Motor neuron (in vitro differentiated cells): ENCODE measurements at regions not wholly inside any gene's neighbourhood (a gene's known extent, or its start where the extent isn't known, plus 50 kb on each side); places are given as distances from the start of the nearest gene placed in this dataset.

Experiments
- ATAC-seq, 8 experiments: fragments of 200-7000 bp; cut with Tn5 transposase; replicated peaks in 6 of 8; 2 replicates each; pipeline ENCODE4 v1.8.0; 2021; ENCODE audit warnings: mild to moderate bottlenecking in 8 of 8, moderate library complexity in 8 of 8
- H3K27ac ChIP-seq, 2 donors: fragments of 250-450 bp; sonication (Bioruptor Pico); 2 replicates each; pipeline ENCODE4 v1.9.0; 2021; ENCODE audit warnings: antibody characterized with exemption in 2 of 2, mild to moderate bottlenecking in 2 of 2, moderate library complexity in 1 of 2
- H3K4me1 ChIP-seq, 2 donors: fragments of 250-450 bp; sonication (Bioruptor Pico); replicated peaks in 1 of 2; 2 replicates each; pipeline ENCODE4 v1.6.1; 2021; ENCODE audit warnings: antibody characterized with exemption in 2 of 2, mild to moderate bottlenecking in 2 of 2, moderate library complexity in 1 of 2
- H3K4me3 ChIP-seq, 5 donors: fragments of 250-450 bp; sonication (Bioruptor Pico); 2 replicates each; pipeline ENCODE4 v1.9.0; 2021; ENCODE audit warnings: antibody characterized with exemption in 5 of 5, mild to moderate bottlenecking in 5 of 5, moderate library complexity in 4 of 5
- WGBS, 10 experiments: fragments of 450-650 bp; shearing (Covaris generic); methylation state at CpG; one replicate each; pipeline ENCODE4 v1.0.0; 2022; 5-methylcytosine and 5-hydroxymethylcytosine counted together
- in situ Hi-C, 9 experiments: fragments of 400-800 bp; cut with MboI; loops; one replicate each; pipeline ENCODE4 v1.15.0; 2021; ENCODE audit warnings: low sequenced_read_pairs in 9 of 9, low pct_unique_long_range_greater_than_20kb in 2 of 9; ENCODE audit not compliant: unreplicated experiment in 9 of 9

DNA sequence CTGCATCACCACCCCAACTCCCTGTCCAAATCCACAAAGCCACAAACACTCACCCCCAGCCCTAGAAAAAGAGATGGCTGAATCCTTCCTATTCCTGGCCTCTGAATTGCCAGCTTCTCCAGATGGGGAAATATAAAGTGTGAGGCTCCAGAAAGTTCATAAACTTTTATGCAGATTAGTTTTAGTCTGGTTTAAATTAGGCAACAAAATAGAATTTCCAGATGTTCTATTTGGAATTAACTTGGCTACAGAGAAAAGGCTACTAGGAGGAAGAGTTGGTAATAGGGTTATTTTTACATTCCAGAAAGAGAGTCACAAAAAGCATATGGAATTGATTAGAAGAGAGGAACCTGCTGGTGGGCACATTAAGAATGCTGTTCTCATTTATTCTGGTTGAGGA, 56.0 kb downstream of the EN1 start:
- in situ Hi-C loops, result no loop called here
- no peak overlapping the region for H3K27ac ChIP-seq
- ATAC-seq, result peak in 3 of 8 experiments; percentile 68 to 83 (median 69)
- H3K4me3 ChIP-seq, result no peak overlapping the region
- H3K4me1 ChIP-seq, result no peaks in the 10 kb centered on the region

GRCh38 chr2:118786746-118787145, 60.7 kb downstream of the EN1 start:
- peak in 1 of 8 experiments; percentile 76 for ATAC-seq
- Histone ChIP-seq H3K27ac (no peak overlapping the region), H3K4me1 (no peaks in the 10 kb centered on the region), H3K4me3 (no peak overlapping the region)
- 20 to 100% (median 65%) methylated on average over 1 to 7 of the region's 7 CpGs for WGBS, 10 experiments
- in situ Hi-C loops, result no loop called here

DNA sequence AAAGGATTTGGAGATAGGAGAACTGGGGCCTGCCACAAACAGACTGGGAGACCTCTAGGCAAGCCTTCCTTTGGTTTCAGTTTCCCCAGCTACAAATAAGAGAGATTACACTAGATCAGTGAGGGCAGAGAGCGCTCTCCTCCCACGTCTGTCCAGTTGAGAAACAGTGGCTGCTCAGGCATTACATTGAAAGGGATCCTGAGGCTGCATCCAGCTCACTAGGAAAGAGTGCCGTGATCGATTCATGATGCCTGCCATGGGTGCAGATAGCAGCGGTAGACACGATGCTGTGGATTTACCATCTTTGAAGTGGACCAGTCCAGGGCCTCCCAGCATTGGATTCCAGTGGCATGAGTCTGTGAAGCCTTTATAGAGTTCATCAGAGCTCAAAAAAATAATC, 62.6 kb downstream of the EN1 start:
- ATAC-seq, result no peak
- 80 to 100% (median 86%) methylated on average over 1 to 5 of the region's 6 CpGs; no CpG with 5 or more reads in 5 of the 10 experiments for WGBS, 10 experiments
- in situ Hi-C loops, result no loop called here
- Histone ChIP-seq H3K4me3 (no peak overlapping the region), H3K4me1 (no peaks in the 10 kb centered on the region), H3K27ac (no peak overlapping the region)

GRCh38 chr2:118779362-118779761, 68.1 kb downstream of the EN1 start:
- no peak overlapping the region for H3K4me3 ChIP-seq
- ATAC-seq, result no peak
- peaks cover 0 to 3% of the 10 kb centered on the region in 2 donors for H3K4me1 ChIP-seq
- WGBS, 10 experiments, result 40 to 100% (median 61%) methylated on average over 1 of the region's 1 CpG; no CpG with 5 or more reads in 6 of the 10 experiments
- in situ Hi-C loops, result no loop called here
- no peak overlapping the region for H3K27ac ChIP-seq

DNA sequence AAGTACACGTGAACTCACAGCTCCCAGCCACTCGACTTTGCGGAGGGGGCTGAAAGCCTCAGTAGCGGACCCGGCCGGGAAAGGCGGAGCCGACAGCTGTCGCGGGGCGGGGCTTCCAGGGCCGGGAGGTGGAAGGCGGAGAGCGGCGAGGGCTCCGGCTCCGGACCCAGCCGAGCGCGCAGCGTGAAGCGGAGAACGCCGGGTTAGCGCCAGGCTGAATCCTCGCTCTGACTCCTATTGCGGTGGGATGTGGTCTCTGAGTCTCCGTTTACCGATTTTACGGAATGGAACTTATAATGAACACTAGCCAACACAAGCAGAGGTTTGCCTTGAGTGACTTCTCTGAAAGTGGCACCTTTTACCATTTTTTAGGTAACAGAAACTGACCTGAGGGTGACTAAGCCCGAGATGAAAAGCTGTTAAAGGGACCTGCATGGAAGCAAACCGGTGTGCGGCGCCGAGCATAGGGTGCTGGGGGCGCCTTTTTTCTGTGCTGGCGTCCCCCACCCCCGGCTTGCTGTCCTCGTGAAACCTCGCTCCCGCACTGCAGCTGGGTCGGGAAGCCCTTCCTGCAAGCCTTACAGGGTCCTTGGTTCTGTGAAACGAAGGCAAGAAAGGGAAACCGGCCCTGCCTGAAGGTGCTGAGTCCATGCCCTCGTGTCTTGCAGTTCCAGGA, 72.9 kb downstream of the EN1 start:
- in situ Hi-C loops, result loop anchor here in 1 of 9 experiments (25.0 kb wide), 2 partner anchors 112 to 287 kb away; no protein-coding TSS in a partner anchor

GRCh38 chr2:118773826-118774225, 73.6 kb downstream of the EN1 start:
- Histone ChIP-seq H3K4me1 (peaks cover 0 to 3% of the 10 kb centered on the region in 2 donors), H3K27ac (no peak overlapping the region), H3K4me3 (no peak overlapping the region)
- WGBS, 10 experiments, result 17 to 80% (median 58%) methylated on average over 1 to 6 of the region's 7 CpGs; no CpG with 5 or more reads in 1 of the 10 experiments
- in situ Hi-C loops, result loop anchor here in 1 of 9 experiments (25.0 kb wide), 2 partner anchors 112 to 287 kb away; no protein-coding TSS in a partner anchor
- no peak for ATAC-seq

More for the DNA sequence above, 72.9 kb downstream of the EN1 start:
- H3K4me1 ChIP-seq, result peaks cover 0 to 3% of the 10 kb centered on the region in 2 donors
- 0 to 3% (median 1%) methylated on average over 3 to 27 of the region's 45 CpGs; no CpG with 5 or more reads in 2 of the 10 experiments for WGBS, 10 experiments
- peak; percentile 98 to 99 (median 99) for ATAC-seq
- no peak overlapping the region for H3K27ac ChIP-seq
- H3K4me3 ChIP-seq, result peak overlapping the region; percentile 30 to 40 (median 37)

DNA sequence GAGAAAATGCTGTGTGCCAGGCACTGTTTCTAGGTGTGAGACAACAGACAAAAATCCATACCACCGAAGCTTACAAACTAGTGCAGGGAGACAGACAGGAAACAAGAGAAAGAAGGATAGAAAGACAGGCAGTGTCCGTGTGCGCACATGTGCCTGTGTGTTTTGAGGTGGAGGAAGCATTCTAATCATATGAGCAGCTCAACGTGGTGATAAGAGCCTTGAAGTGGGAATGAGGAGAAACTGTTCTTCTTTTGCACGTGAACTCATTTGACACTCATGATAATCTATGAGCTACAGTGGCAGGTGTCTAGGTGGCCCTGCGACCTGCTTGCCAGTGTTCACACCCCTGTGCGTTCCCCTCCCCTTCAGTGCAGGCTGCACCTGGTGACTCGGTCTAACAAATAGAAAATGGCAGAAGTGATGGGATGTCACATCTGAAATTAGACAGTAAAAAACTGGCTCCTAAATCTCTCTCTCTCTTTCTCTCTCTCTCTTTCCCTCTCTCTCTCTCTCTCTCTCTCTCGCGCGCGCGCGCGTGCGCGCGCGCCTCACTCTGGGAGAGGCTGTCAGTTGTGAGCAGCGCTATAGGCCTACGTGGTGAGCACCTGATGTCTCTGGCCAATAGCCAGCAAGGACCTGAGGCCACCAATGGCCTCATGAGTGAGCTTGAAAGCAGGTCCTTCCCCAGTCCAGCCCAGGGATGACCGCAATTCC, 74.8 kb downstream of the EN1 start:
- ATAC-seq, result no peak
- in situ Hi-C loops, result loop anchor here in 1 of 9 experiments (25.0 kb wide), 2 partner anchors 110 to 285 kb away; no protein-coding TSS in a partner anchor
- 83 to 100% (median 93%) methylated on average over 2 to 15 of the region's 22 CpGs; no CpG with 5 or more reads in 1 of the 10 experiments for WGBS, 10 experiments
- no peak overlapping the region for H3K4me3 ChIP-seq
- H3K27ac ChIP-seq, result no peak overlapping the region
- H3K4me1 ChIP-seq, result peaks cover 0 to 3% of the 10 kb centered on the region in 2 donors

- in situ Hi-C loops, result loop anchor here in 1 of 9 experiments (25.0 kb wide), 2 partner anchors 108 to 283 kb away; no protein-coding TSS in a partner anchor
- WGBS, 10 experiments, result 60 to 100% (median 91%) methylated on average over 1 to 5 of the region's 6 CpGs; no CpG with 5 or more reads in 5 of the 10 experiments
- Histone ChIP-seq H3K4me1 (no peaks in the 10 kb centered on the region), H3K27ac (no peak overlapping the region), H3K4me3 (no peak overlapping the region)
- no peak for ATAC-seq
Measured at GRCh38 chr2:118769707-118770400, 77.6 kb downstream of the EN1 start.

GRCh38 chr2:118766871-118767270, 80.6 kb downstream of the EN1 start:
- Histone ChIP-seq H3K27ac (no peak overlapping the region), H3K4me3 (no peak overlapping the region), H3K4me1 (no peaks in the 10 kb centered on the region)
- 20 to 100% (median 61%) methylated on average over 1 to 6 of the region's 6 CpGs; no CpG with 5 or more reads in 1 of the 10 experiments for WGBS, 10 experiments
- peak in 1 of 8 experiments; percentile 15 for ATAC-seq
- in situ Hi-C loops, result loop anchor here in 1 of 9 experiments (25.0 kb wide), 2 partner anchors 105 to 280 kb away; no protein-coding TSS in a partner anchor

DNA sequence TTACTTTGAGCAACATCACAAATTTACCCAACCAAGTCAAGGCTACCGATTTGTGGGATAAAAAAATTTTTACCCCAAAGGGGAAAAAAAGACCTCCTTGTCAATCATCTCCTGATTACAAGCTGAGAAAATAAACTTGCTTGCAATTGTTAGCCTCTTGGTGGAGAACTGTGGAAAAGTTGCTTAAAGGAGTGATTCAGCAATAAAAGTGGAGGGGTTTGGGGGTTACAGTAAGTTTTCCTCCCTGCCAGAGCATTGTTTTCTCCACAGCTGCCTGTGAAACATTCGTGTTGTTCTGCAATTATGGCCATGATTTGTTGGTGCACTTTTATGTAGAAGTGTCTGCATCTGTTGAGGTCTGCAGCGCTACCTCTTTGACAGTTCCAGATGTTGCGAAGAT, 82.6 kb downstream of the EN1 start:
- in situ Hi-C loops, result loop anchor here in 1 of 9 experiments (25.0 kb wide), 2 partner anchors 103 to 278 kb away; no protein-coding TSS in a partner anchor
- Histone ChIP-seq H3K4me3 (no peak overlapping the region), H3K4me1 (no peaks in the 10 kb centered on the region), H3K27ac (no peak overlapping the region)
- WGBS, 10 experiments, result 20 to 100% (median 82%) methylated on average over 1 to 3 of the region's 4 CpGs
- ATAC-seq, result no peak

DNA sequence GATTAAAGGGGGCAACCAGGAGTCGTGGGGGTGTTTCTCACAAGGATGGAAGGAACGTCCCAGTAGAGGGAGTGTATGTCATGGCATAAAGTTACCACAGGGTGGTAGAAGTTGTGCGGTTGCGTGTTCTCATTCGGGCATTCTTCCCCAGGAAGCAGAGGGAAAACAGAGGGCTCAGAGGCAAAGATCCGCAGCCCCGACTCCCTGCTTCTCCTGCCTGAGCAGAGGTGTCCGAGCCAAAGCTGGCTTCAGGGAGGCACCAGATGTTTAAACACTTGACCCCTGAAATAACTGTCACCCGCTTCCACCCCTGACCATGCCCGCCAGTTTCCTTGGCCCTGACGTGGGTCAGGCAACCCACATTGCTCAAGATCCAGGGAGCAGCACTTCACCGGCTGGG, 83.7 kb downstream of the EN1 start:
- 23 to 90% (median 67%) methylated on average over 1 to 9 of the region's 12 CpGs; no CpG with 5 or more reads in 2 of the 10 experiments for WGBS, 10 experiments
- Histone ChIP-seq H3K4me1 (no peaks in the 10 kb centered on the region), H3K27ac (no peak overlapping the region), H3K4me3 (no peak overlapping the region)
- in situ Hi-C loops, result loop anchor here in 1 of 9 experiments (25.0 kb wide), 2 partner anchors 101 to 276 kb away; no protein-coding TSS in a partner anchor
- peak in 3 of 8 experiments; percentile 56 to 89 (median 77) for ATAC-seq

DNA sequence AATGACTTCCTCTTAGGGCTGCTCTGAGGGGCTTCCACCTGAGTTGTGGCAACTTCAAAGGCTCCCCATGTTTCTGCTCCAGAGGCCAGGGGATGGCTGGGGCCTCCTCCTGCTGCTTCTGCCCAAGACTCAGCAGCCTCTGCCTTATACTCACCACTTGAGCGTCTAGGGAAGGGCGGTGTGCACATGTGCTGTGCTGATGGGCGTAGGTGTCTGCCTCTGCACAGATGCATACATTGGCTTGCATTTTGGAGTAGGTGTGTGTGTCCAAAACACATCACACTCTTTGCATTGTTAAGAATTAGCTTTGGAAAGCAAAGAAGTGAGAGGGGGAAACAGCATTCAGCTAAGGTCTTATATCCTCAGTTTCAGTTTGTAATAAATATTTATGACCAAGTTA, 85.2 kb downstream of the EN1 start:
- Histone ChIP-seq H3K27ac (no peak overlapping the region), H3K4me3 (no peak overlapping the region), H3K4me1 (no peaks in the 10 kb centered on the region)
- ATAC-seq, result peak in 3 of 8 experiments; percentile 61 to 98 (median 88)
- in situ Hi-C loops, result loop anchor here in 1 of 9 experiments (25.0 kb wide), 2 partner anchors 100 to 275 kb away; no protein-coding TSS in a partner anchor
- WGBS, 10 experiments, result 0 to 80% (median 40%) methylated on average over 1 to 3 of the region's 3 CpGs; no CpG with 5 or more reads in 5 of the 10 experiments
